Neural cell (in vitro differentiated cells): ENCODE measurements at regions not wholly inside any gene's neighbourhood (a gene's known extent, or its start where the extent isn't known, plus 50 kb on each side); places are given as distances from the start of the nearest gene placed in this dataset.

Experiments
- H2AFZ ChIP-seq: fragments of 200-600, 300-800 bp; sonication (generic), shearing (Covaris generic); 2 replicates; pipeline ENCODE4 v1.6.0; 2014; ENCODE audit warnings: low read depth, mild to moderate bottlenecking, antibody characterized with exemption, low read length, moderate library complexity
- H3F3A ChIP-seq: fragments of 200-600 bp; shearing (Covaris generic); 2 replicates; pipeline ENCODE4 v1.6.1; 2016; ENCODE audit warnings: mild to moderate bottlenecking, moderate library complexity, mixed read lengths, antibody characterized with exemption, low read length; ENCODE audit not compliant: insufficient read depth, poor library complexity, severe bottlenecking
- H3K27ac ChIP-seq: fragments of 200-600, 300-800 bp; sonication (generic), shearing (Covaris generic); 2 replicates; pipeline ENCODE4 v1.5.1; 2014; ENCODE audit warnings: mild to moderate bottlenecking, low read length, moderate library complexity
- H3K27me3 ChIP-seq: fragments of 300-800, 200-600 bp; sonication (generic), shearing (Covaris generic); 2 replicates; pipeline ENCODE4 v1.6.0; 2014; ENCODE audit warnings: mild to moderate bottlenecking, low read depth, low read length, moderate library complexity; ENCODE audit not compliant: insufficient read depth
- H3K36me3 ChIP-seq: fragments of 300-800, 200-600 bp; sonication (generic), shearing (Covaris generic); 2 replicates; pipeline ENCODE4 v1.5.1; 2014; ENCODE audit warnings: mild to moderate bottlenecking, antibody characterized with exemption, low read length, moderate library complexity; ENCODE audit not compliant: insufficient read depth
- H3K4me2 ChIP-seq: fragments of 300-800, 200-600 bp; sonication (generic), shearing (Covaris generic); 2 replicates; pipeline ENCODE4 v1.6.0; 2014; ENCODE audit warnings: mild to moderate bottlenecking, low read length
- H3K4me3 ChIP-seq: fragments of 300-800, 200-600 bp; sonication (generic), shearing (Covaris generic); 2 replicates; pipeline ENCODE4 v1.5.1; 2014; ENCODE audit warnings: mild to moderate bottlenecking, low read length, moderate library complexity
- H3K79me2 ChIP-seq: fragments of 200-600 bp; shearing (Covaris generic); replicated peaks from 2 replicates; pipeline ENCODE4 v1.6.0; 2014; ENCODE audit warnings: mild to moderate bottlenecking, low read length, moderate library complexity; ENCODE audit not compliant: insufficient read depth
- H3K9ac ChIP-seq: fragments of 300-800, 200-600 bp; sonication (generic), shearing (Covaris generic); 2 replicates; pipeline ENCODE4 v1.6.1; 2016; ENCODE audit warnings: mild to moderate bottlenecking, low read length, mixed read lengths
- H3K9me2 ChIP-seq: fragments of 200-600 bp; shearing (Covaris generic); 2 replicates; pipeline ENCODE4 v1.6.1; 2016; ENCODE audit warnings: mild to moderate bottlenecking, low read length, mixed read lengths; ENCODE audit not compliant: insufficient read depth
- H3K9me3 ChIP-seq: fragments of 200-600, 300-800 bp; sonication (generic), shearing (Covaris generic); 2 replicates; pipeline ENCODE4 v1.6.1; 2016; ENCODE audit warnings: mild to moderate bottlenecking, mixed run types, low read length, moderate library complexity, mixed read lengths
- H4K20me1 ChIP-seq: fragments of 200-600 bp; shearing (Covaris generic); 2 replicates; pipeline ENCODE4 v1.6.1; 2016; ENCODE audit warnings: mild to moderate bottlenecking, mixed run types; ENCODE audit not compliant: insufficient read depth
- EP300 ChIP-seq: fragments of 450-650 bp; conservative IDR thresholded peaks from 2 replicates; pipeline ENCODE4 v1.6.1; 2014; ENCODE audit warnings: antibody characterized with exemption, mild to moderate bottlenecking, moderate library complexity; ENCODE audit not compliant: poor library complexity, severe bottlenecking
- EZH2 ChIP-seq: fragments of 200-600, 300-800 bp; shearing (Covaris generic), sonication (generic); IDR thresholded peaks from 2 replicates; pipeline ENCODE4 v1.6.1; 2014; ENCODE audit warnings: antibody characterized with exemption, low read length, borderline replicate concordance, mild to moderate bottlenecking; ENCODE audit not compliant: insufficient read depth, poor library complexity, severe bottlenecking
- MXI1 ChIP-seq: fragments of 450-650 bp; conservative IDR thresholded peaks from 2 replicates; pipeline ENCODE4 v1.6.1; 2014; ENCODE audit warnings: antibody characterized with exemption, mild to moderate bottlenecking; ENCODE audit not compliant: poor library complexity, severe bottlenecking
- POLR2AphosphoS5 ChIP-seq: IDR thresholded peaks from 2 replicates; pipeline ENCODE4 v1.6.1; 2012
- RAD21 ChIP-seq: fragments of 450-650 bp; conservative IDR thresholded peaks from 2 replicates; pipeline ENCODE4 v1.6.1; 2014; ENCODE audit warnings: antibody characterized with exemption, mild to moderate bottlenecking, moderate library complexity
- REST ChIP-seq: IDR thresholded peaks from 2 replicates; pipeline ENCODE4 v1.6.1; 2012; ENCODE audit warnings: borderline replicate concordance
- SMC3 ChIP-seq: fragments of 450-650 bp; conservative IDR thresholded peaks from 2 replicates; pipeline ENCODE4 v1.6.1; 2014; ENCODE audit warnings: antibody characterized with exemption, mild to moderate bottlenecking, moderate library complexity; ENCODE audit not compliant: poor library complexity
- TAF1 ChIP-seq: IDR thresholded peaks from 2 replicates; pipeline ENCODE4 v1.6.1; 2012; ENCODE audit warnings: low read depth
- TF ChIP-seq, protein P1 (sequence below): fragments of 450-650 bp; IDR thresholded peaks from 2 replicates; pipeline ENCODE4 v1.5.1; 2014; ENCODE audit warnings: antibody characterized with exemption, mild to moderate bottlenecking, moderate library complexity; ENCODE audit not compliant: poor library complexity, severe bottlenecking

DNA sequence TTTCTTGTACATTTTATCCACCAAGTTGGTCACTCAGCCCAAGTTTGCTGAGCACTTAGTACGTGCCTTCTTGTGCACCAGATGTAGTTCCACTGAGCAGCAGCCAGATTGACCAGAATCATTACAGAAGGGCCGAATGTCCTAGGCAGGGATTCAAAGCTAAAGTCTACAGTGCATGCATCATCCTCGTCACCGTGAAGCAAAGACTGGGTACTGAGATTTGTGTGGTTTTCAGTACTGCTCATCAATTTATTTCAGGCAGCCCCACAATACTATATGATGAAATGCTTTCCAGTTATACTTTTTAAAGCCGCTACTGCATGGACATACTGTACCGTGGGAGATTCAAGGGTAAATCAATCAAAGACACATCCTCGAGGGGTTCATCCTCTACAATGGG, 227.0 kb downstream of the ARRDC4 start:
- Histone ChIP-seq H3K9me3 (no peaks in the 10 kb centered on the region), H3K9ac (no peak overlapping the region), H4K20me1 (no peaks in the 10 kb centered on the region), H3K27me3 (no peaks in the 10 kb centered on the region), H3K4me2 (no peak overlapping the region), H3F3A (no peaks in the 10 kb centered on the region), H3K36me3 (no peaks in the 10 kb centered on the region), H2AFZ (no peak overlapping the region), H3K4me3 (no peak overlapping the region), H3K27ac (no peak overlapping the region), H3K9me2 (no peaks in the 10 kb centered on the region), H3K79me2 (no peaks in the 10 kb centered on the region)
- TF ChIP-seq MXI1 (no peak), EP300 (no peak), EZH2 (no peak), REST (no peak)

DNA sequence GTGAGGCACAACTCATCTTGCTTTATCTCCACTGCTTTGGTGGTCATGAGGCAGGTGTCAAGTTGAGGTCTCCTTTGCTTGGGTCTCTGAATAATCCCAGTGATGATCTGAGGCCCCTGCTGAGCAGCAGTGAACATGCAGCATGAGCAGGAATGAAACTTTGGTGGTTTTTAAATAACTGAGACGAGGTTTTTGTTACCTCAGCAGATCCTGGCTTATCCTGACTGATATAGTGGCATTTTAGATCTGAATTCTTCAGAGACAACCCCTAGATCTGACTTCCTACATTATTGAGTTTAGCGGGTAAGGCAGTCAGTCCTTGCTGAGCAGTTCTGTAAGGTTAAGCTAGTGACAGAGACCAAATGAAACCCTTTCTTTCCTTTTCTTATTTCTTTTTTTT, 230.4 kb downstream of the ARRDC4 start:
- H3K4me3 ChIP-seq: no peak overlapping the region
- H3K4me2 ChIP-seq: no peak overlapping the region
- no peaks in the 10 kb centered on the region for H3K9me3 ChIP-seq
- no peaks in the 10 kb centered on the region for H4K20me1 ChIP-seq
- H3K27ac ChIP-seq: no peak overlapping the region
- no peaks in the 10 kb centered on the region for H3K36me3 ChIP-seq
- TF ChIP-seq MXI1: no peak
- TF ChIP-seq, protein P1, sequence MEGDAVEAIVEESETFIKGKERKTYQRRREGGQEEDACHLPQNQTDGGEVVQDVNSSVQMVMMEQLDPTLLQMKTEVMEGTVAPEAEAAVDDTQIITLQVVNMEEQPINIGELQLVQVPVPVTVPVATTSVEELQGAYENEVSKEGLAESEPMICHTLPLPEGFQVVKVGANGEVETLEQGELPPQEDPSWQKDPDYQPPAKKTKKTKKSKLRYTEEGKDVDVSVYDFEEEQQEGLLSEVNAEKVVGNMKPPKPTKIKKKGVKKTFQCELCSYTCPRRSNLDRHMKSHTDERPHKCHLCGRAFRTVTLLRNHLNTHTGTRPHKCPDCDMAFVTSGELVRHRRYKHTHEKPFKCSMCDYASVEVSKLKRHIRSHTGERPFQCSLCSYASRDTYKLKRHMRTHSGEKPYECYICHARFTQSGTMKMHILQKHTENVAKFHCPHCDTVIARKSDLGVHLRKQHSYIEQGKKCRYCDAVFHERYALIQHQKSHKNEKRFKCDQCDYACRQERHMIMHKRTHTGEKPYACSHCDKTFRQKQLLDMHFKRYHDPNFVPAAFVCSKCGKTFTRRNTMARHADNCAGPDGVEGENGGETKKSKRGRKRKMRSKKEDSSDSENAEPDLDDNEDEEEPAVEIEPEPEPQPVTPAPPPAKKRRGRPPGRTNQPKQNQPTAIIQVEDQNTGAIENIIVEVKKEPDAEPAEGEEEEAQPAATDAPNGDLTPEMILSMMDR: no peak
- TF ChIP-seq EZH2: no peak
- no peak for TF ChIP-seq TAF1
- no peak for TF ChIP-seq REST
- no peak for TF ChIP-seq SMC3
- TF ChIP-seq POLR2AphosphoS5: no peak
- TF ChIP-seq EP300: no peak
- TF ChIP-seq RAD21: no peak
- no peak overlapping the region for H2AFZ ChIP-seq
- H3K27me3 ChIP-seq: no peaks in the 10 kb centered on the region
- H3K9me2 ChIP-seq: no peaks in the 10 kb centered on the region
- H3K9ac ChIP-seq: no peak overlapping the region
- no peaks in the 10 kb centered on the region for H3K79me2 ChIP-seq
- H3F3A ChIP-seq: no peaks in the 10 kb centered on the region
